HCEC 1CT (cell line): ENCODE measurements at regions not wholly inside any gene's neighbourhood (a gene's known extent, or its start where the extent isn't known, plus 50 kb on each side); places are given as distances from the start of the nearest gene placed in this dataset.

ENCODE experiments used
- DNase-seq: peaks from one replicate; pipeline ENCODE4 v3.0.0-alpha.2; 2017

DNA sequence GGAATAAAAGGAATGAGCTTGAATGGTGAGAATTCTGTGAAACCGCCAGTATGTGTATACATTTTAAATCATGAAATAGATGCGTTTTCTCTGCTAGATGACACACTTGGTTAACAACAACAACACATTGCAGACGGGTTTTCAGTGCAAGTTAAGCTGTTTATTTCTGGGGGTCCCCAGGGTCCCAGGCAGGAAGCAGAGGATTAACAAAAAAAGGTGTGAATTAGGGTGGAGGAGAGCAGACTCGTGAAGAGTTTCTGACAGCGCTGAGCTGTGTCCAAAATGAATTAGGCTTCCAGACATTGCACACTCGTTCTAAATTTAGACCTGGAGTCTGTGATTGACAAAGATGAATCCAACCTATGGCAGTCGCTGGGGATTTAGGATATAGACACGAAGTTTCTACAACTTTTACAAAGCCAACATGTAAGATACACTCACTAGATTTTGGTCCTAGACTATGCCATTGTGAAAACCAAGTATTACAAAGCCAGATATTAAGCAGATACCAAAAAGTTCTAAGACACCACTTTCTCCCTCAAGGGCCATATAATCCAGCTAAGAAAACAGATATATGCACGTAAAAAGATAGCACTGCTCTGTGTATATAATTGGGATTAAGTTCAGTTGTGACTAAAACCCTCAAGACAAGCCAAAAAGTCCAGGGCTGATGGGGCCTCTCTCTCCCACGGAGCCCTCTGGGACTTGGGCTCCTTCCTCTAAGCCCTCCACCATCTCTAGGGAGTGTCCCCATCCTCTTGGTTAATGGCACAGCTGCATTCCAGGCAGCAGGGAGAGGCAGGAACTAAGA lies 120.2 kb downstream of the ACAA2 start:
- DNase-seq = no peak

DNA sequence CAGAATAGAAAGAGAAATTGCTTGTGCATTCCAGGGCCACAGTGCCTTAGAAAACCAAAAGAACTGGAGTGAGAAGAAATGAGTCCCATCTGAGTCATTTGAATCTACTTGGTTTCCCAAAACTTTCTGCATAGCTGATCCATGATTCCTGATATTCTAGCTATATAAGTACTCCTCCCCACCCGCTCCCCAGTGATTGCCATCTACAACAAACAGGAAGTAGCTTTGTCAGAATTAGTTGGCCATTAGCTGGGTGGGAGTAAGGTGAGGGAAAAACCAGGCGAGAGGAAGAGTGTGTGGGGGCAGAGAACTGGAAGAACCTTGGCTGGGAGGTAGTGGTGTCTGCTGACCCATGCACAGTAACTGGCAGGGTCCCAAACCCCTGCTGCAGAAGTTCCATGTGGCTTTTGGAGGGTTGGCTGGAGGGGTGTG lies 122.1 kb downstream of the ACAA2 start:
- DNase-seq = peak; percentile 96

DNA sequence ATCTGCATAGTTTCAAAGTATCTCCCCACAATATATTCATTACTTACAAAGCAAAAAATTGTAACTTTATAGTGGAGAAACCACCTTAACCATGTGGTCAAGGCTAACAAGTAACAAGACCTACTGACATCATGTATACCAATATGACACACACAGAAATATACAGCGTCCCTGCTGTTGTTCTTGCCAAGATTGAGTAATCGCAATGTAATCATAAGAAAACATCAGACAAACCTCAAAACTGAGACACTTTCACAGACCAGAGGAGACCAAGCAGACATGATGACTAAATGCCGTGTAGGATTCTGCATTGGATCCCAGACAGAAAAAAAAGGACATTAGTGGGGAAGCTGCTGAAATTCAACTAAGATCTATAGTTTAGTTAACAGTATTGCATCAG lies 123.0 kb downstream of the ACAA2 start:
- peak; percentile 94 for DNase-seq

DNA sequence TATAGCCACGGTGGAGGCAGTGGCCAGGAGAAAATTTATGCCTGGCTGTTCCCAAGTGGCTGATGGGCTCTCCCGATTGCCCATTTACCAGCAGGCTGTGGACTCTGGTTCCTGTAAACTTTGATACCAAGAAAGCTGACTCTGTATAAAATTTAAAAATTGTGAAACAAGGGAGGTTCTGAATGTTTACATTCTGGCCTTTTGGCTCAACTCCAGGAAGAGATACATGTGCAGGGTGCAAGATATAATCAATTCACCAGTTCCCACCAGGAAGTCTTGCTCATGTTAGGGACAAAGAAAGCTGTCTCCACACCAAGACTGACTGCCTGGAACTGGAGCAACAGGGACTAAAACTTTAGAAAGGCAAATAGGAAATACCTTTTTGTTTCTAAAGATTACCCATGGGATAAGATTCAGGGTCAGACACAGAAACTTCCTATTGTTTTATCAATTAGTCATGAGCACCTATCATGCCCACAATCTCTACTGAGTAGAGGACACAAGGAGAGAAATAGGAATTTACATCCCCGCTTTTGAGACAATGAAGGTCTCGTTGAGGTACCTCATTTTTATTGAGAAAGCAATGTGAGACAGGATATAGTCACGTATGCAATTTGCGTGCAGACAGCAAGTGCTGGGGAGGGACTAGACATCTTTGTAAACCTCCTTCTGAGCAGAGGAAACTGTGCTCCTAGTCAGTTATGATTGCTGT lies 123.5 kb downstream of the LIPG start:
- DNase-seq = no peak

DNA sequence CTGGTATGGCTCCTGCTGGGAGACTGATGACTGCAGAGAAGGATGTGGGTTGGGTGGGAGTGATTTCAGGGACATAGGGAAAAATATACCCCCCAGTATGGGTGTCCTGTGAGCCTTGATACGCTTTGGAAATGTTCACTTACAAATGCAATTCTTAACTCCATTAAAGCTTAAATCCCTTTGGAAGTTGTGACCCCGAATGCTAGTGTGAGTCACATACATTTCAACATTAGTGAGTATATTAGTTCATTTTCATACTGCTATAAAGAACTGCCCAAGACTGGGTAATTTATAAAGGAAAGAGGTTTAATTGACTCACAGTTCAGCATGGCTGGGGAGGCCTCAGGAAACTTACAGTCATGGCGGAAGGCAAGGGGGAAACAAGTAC lies 120.9 kb downstream of the LIPG start:
- DNase-seq = peak; percentile 60

DNA sequence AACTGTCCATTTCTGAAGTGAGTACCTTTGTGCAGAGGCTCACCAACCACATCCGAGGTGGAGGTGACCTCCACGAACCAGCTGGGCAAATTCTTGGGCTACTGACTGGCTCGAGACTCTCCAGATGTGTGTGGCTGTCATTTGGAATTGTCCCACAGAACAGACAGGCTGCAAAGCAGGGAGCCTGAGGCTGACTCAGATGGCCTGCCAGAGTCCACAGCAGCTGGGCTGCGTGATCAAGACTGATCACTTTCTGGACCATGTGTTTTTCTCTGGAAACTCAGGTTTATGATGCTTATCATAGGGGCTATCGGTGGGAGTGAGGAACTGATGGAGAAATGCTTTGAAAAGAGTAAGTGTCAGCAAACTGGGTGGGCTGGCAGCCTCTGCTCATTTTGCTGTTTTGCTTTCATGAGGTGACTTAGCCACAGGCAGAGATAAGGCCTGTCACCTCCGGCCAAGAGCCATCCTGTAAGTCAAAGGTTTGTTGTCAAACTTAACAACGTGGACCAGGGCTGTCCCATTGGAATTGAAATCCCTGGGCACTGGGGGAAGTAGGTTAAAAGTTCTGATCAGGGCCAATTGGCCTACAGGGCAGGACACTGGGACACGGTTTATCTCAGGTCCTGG lies 120.4 kb downstream of the LIPG start:
- peak; percentile 25 for DNase-seq

DNA sequence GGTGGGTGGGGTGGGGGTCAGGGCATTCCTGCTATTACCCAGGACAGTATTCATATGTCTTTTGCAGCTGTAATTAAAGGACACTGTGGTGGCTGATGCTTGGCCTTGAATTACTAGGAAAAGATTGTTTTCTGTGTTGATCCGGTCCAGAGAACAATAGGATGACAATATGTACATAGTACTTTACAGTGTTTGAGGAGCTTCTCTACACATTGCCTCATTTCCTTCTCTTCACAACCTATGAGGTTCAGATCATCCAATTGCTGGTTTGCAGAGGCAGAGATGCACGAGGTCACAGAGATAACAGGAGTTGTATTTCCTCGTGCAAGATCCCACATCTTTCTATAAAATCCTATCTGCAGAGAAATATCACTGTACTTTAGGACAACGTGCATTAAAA lies 119.5 kb downstream of the LIPG start:
- no peak for DNase-seq

DNA sequence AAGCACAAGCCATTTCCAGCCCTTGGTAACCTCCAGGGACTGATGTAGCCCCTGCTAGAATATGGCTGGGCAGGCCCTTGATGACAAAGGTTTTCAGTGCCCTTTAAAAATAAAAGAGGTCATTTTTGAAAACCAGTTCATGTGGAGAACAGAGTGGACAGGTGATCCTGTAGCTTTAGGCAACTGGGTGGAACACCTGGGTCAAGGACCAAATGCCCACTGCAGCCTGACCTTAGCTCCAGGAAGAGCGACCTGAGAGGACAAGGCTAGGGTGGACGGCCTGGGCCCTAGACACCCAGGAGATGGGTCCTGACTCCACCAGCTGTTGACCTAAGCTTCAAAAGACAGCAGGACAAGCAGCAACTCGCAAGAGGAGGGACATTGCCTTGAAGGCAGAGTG lies 116.6 kb downstream of the LIPG start:
- no peak for DNase-seq

DNA sequence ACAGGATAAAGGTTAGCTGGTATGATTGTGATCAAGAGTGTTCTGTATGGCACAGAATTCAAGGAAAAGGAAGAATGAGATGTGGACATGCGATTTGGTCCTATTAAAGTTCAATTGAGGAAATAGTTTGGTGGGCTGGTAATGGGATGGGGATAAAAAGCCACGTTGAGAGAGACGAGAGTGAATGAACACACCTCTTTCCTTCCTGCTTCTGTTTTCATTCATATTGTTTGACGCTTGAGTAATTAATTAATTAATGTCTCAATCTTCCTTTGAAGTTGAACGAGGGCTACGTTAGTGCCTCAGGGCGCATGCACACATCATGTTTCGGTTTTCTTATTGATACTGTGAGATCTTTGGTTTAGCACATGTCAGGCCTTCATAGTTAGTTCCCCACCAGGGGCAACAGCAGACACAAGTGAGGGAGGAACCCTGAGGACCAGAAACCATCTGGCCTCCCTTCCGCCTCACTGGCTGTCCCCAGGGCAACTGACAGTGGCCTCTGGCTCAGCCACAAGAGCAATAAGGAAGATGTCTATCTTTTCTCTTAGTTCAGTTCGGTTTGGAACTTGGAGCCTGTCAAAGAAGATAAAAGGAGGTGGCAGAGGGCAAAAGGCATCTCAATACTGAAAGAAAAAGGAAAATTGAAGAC lies 116.0 kb downstream of the LIPG start:
- no peak for DNase-seq

DNA sequence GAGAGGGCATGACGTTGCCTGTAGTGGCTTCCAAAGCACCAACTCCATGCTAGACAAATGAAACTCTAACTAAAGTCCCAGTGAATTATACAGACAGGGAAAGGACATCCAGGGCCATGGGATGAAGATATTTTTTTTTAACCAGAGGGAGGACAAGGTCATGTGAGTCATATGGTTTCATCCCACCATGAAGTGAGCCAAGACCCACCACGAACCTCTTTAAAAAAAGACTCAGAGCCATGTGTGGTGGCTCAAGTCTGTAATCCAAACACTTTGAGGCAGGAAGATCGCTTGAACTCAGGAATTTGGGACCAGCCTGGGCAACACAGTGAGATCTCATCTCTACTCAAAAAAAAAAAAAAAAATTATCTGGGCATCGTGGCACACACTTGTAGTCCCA lies 115.2 kb downstream of the LIPG start:
- DNase-seq = no peak

DNA sequence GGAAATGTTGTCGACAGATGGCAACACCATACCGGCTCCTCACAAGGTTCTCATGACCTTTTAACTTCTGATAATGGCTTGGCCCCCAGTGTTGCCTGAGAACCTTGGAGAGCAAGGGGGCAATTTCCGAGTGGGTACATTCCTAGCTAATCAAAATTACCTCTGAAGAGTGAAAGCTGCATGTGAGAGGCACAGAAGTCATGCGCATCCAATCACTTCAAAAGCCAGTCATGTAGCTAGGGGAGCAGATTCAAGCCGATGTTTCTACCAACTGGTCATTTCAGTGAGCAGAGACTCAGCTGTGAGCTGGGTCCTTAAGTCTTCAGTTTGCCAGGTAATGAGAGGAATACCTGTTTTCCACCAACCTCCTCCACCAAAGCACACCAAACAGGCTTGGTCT lies 111.4 kb downstream of the LIPG start:
- no peak for DNase-seq

DNA sequence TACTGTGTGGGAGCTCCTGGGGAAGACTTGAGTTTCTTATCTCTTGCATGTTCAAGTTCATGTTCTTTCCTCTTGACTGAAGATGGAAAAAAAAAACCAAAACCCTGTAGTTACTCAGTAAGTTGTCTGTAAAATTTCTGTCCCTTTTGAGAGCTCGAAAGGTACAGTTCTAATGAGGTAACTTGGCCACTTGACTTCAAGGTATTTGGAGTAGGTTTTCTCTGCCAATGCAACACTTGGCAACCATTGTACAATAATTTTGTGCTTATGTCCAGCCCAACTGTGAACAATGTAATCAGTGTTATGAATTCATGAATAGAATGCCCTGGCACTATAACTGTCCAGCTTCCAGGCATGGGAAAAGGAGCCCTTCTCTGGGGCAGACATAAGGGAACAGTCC lies 111.0 kb downstream of the LIPG start:
- no peak for DNase-seq

DNA sequence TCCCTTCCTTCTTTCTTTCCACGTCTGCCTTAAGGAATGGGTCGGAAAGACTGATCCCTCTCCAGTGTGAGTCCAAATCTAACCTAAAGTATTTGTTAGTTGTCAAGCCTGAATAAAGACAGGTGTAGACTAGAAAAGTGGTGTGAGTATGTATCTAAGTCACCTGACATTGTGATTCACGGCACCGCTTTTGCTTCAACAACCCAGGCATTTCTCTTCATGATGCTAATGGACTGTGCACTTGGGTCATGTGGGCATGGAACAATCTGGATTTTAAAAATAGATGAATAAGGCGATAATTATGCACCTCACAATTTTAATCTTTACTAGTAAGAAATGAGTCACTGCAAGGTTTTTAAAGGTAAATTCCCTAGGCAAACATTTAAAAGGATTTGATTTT lies 107.5 kb downstream of the LIPG start:
- DNase-seq = no peak

DNA sequence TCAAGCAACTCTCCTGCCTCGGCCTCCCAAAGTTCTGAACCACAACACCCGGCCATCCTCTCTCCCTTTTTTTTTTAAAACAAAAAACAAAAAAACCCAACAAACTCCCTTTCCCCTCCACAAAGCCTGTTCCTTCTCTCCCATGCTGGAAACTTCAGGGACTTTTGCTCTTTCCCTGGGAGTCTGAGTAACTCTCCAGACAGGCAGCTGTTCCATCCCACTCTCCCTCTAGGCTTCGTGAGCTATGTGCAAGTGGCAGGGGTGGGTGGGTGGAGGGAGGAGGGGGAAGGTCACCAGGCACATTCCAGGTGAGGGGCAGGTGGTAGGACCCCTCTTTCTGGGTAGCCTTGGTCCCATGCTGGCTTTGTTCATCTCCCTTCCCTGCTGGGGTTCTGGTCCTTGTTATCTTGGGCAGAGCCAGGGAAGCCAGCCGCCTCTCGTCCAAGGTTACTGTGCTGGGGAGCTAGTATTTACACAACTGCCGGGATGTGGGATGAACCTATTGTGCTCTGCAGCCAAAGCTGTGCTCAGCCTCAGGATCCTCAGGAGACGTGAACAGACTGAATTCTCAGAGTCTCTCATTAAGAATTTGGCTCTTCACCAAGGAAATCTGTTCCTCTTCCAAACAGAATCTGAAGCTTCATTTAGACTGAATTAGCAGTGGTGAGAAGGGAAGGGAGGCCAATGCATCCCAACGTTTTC lies 106.9 kb downstream of the LIPG start:
- no peak for DNase-seq

DNA sequence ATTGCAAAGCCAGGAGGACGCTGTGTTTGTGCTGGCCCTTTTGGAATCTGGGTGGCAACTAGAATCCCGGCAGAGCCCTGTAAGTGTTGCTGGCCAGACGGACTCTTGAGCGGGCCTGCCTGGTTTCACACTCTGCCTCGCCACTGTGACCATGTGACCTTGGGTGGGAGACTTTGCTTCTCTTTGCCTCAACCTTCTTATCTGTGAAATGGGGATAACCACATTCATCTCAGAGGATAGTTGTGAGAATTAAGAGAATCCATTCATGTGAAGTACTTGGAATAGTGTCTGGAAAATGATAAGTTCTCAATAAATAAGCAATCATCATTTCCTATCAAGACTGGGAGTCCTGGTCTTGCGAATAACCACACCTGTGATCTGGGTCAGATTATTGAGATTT lies 105.6 kb downstream of the LIPG start:
- no peak for DNase-seq

DNA sequence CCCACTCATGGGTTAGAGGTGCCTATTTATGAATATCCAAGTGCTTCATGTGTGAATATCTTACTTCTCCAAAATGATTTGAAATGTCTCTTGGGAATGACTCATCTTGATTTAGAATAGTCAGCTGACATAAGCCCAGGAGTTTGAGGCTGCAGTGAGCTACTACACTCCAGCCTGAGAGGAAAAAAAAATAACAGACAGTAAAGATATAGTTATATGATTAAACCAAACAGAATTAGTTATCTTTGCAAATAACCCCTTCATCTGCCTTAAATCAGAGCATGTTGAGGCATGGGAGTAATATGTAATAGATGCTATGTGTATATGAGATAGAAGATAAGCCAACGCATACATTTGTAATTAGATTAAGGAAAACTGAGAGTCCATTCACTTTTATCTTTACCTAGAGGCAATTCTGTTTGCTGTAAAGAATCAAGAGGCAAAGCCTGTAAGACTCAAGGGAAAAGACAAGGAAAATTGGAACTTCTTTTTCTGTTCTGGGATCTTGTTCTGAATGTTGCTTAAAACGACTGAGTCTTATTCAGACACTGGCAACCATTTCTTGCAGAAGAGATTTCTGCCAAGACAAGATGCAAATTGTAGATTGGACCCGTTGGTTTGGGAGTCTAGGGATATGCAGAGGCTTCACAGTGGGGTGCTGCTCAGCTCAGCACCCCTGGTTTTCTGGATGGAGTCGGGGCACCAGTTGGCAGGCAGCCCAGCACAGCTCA lies 104.4 kb downstream of the LIPG start:
- DNase-seq = peak; percentile 40

DNA sequence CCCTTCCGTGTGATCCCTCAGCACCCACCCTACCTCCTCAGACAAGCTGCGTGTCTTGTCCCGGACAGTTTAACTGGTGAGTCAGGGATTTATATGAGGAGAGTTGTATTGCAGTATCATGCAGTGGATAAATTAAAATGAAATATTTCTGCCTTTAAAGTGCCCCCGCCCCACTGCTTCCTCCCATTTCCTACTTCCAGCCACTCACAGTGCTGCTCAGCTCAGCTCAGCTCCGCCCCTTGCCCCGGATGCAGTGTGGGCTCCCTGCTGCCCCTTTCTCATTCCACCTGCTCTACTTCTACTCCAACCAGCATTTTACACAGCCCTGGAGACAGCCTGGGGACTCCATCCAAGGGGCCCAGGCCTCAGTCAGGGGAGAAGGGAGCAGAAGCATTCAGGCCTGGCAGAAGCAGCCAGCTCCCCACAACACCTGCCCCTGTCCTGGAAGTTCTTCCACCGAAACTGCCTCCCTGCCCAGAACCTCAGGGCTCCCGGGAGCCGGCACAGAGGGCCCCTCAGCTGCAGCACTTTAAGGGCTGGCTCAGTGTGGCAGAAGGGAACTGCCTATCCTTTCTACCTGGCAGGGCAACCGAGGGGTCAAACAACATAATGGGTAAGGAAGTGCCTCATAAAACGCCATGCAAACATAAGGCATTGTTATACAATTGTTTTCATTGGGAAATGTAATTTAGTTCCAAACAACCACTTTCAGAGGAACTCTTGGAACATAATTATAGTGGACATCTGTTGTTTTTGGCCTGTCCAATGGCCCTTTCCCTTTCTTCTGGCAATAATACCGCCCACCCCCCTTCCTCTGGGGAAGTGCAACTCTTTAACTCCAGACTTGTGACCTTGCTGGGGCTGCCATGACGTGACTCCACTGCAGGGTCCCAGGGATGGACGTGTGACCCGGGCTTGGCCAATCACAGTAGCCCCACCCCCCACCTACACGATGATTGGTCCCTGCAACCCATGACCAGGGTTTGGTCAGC lies 102.3 kb downstream of the LIPG start:
- DNase-seq = no peak

DNA sequence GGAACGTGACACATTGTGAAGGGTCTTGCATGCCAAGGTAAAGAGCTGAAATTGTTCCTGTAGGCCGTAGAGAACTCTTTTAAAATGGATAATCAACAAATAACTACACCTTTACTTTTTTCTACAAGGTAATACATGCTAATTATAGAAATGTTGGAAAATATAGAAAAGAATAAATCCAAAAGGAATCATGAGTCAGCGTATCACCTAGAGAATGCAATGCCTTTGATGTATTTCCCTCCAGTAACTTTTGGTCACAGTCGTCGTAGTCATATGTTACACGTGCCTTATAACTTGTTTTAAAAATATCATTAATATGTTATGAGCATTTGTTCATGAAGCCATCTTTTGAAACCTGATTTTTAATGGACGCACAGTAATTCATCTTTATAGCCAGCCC lies 100.6 kb downstream of the LIPG start:
- no peak for DNase-seq

DNA sequence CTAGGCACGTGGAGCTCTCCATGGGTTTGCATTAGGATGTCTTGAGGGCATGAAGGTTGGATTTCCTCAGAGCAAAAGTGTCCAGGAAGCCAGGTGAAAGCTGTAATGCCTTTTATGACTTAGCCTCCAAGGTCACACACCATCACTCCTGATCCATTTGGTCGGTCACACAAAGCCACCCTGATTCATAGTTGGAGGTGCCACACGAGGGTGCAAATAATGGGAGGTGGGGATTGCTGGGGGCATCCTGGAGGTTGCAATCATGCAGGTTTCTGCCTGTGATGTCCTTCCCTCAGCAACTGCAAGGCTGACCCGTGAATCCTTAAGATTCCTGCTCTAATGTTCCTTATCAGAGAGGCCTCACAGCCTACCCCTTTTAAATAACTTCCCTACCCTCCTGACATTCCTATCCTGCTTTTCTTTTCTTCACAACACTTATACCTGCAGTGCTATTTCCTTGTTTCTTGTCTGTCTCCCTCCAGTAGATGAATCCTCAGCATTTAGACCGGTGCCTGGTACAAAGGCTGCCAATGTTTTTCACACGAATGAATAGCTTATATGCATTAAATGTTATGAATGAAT lies 97.1 kb downstream of the LIPG start:
- no peak for DNase-seq

DNA sequence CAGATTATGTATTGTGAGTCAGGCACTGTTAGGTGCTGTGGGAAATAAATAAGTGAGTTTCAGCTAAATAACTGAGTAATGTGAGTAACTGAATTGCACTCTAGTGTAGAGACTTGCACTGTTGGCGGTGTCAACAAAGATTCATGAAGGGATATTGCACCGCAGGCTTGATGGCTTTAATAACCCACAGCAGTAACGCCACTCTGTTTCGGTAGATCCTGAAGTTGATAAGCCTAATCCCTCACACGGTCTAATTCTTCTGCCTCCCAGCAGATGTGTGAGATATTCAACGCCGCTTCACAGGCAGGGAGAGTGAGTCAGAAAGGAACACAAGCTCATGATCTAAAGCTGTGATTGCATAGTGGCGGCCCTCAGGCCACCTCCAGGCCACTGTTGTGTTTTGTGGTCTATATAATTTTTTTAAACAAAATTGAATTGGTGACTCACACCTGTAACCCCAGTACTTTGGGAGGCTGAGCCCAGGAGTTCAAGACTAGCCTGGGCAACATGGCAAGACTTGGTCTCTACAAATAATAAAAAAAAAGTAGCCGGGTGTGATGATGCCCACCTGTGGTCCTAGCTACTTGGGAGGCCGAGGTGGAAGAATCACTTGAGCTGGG lies 94.3 kb downstream of the LIPG start:
- DNase-seq = peak; percentile 74
